ENCODE measurements at regions not wholly inside any gene's neighbourhood (a gene's known extent, or its start where the extent isn't known, plus 50 kb on each side); places are given as distances from the start of the nearest gene placed in this dataset.

GRCh38 chr6:51411496-51412125 is 592.9 kb downstream of the TFAP2B start:
- no peak overlapping the region for H3K27ac ChIP-seq (ENCODE audit: low read length)

GRCh38 chr6:51414361-51414760 is 595.7 kb downstream of the TFAP2B start:
- H3K36me3 ChIP-seq (replicated peaks; ENCODE audit: insufficient read depth, low read length) = no peaks in the 10 kb centered on the region
- H2AFZ ChIP-seq (ENCODE audit: low read length) = no peak overlapping the region
- H3K4me3 ChIP-seq (ENCODE audit: low read length) = no peak overlapping the region
- no peaks in the 10 kb centered on the region for H3K27me3 ChIP-seq (replicated peaks; ENCODE audit: insufficient read depth, low read length)
- no peaks in the 10 kb centered on the region for H3K79me2 ChIP-seq (ENCODE audit: low read length)
- H3F3A ChIP-seq (ENCODE audit: insufficient read depth, low read length) = no peaks in the 10 kb centered on the region
- no peaks in the 10 kb centered on the region for H3K4me1 ChIP-seq (ENCODE audit: low read length)
- H3K4me2 ChIP-seq (ENCODE audit: low read depth, low read length) = no peak overlapping the region
- TF ChIP-seq, protein P1, sequence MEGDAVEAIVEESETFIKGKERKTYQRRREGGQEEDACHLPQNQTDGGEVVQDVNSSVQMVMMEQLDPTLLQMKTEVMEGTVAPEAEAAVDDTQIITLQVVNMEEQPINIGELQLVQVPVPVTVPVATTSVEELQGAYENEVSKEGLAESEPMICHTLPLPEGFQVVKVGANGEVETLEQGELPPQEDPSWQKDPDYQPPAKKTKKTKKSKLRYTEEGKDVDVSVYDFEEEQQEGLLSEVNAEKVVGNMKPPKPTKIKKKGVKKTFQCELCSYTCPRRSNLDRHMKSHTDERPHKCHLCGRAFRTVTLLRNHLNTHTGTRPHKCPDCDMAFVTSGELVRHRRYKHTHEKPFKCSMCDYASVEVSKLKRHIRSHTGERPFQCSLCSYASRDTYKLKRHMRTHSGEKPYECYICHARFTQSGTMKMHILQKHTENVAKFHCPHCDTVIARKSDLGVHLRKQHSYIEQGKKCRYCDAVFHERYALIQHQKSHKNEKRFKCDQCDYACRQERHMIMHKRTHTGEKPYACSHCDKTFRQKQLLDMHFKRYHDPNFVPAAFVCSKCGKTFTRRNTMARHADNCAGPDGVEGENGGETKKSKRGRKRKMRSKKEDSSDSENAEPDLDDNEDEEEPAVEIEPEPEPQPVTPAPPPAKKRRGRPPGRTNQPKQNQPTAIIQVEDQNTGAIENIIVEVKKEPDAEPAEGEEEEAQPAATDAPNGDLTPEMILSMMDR (IDR thresholded peaks at IDR 0.05; ENCODE audit: low read length) = no peak
- TF ChIP-seq EZH2phosphoT487 (IDR thresholded peaks at IDR 0.05; ENCODE audit: low read length) (no peak), EZH2 (optimal IDR thresholded peaks at IDR 0.05; ENCODE audit: low read depth, low read length) (no peak)
- DNase-seq = no peak
- H3K9ac ChIP-seq (ENCODE audit: low read length) = no peak overlapping the region
- H4K20me1 ChIP-seq (ENCODE audit: insufficient read depth, low read length) = no peaks in the 10 kb centered on the region
- no peak overlapping the region for H3K27ac ChIP-seq (ENCODE audit: low read length)
- H3K9me2 ChIP-seq (replicated peaks; ENCODE audit: insufficient read depth, low read length) = no peaks in the 10 kb centered on the region
- no peaks in the 10 kb centered on the region for H3K9me3 ChIP-seq (replicated peaks; ENCODE audit: insufficient read depth, low read length)

More at GRCh38 chr6:51411496-51412125, 592.9 kb downstream of the TFAP2B start:
- no peak for DNase-seq
- H3K9me3 ChIP-seq (replicated peaks; ENCODE audit: insufficient read depth, low read length) = no peaks in the 10 kb centered on the region
- TF ChIP-seq EZH2phosphoT487 (IDR thresholded peaks at IDR 0.05; ENCODE audit: low read length) (no peak), EZH2 (optimal IDR thresholded peaks at IDR 0.05; ENCODE audit: low read depth, low read length) (no peak)
- TF ChIP-seq, protein P1 (IDR thresholded peaks at IDR 0.05; ENCODE audit: low read length) = no peak
- H2AFZ ChIP-seq (ENCODE audit: low read length) = no peak overlapping the region
- H3K4me2 ChIP-seq (ENCODE audit: low read depth, low read length) = no peak overlapping the region
- H3K9me2 ChIP-seq (replicated peaks; ENCODE audit: insufficient read depth, low read length) = no peaks in the 10 kb centered on the region
- no peaks in the 10 kb centered on the region for H3F3A ChIP-seq (ENCODE audit: insufficient read depth, low read length)
- no peak overlapping the region for H3K4me3 ChIP-seq (ENCODE audit: low read length)
- no peaks in the 10 kb centered on the region for H3K36me3 ChIP-seq (replicated peaks; ENCODE audit: insufficient read depth, low read length)
- no peaks in the 10 kb centered on the region for H3K79me2 ChIP-seq (ENCODE audit: low read length)
- H3K4me1 ChIP-seq (ENCODE audit: low read length) = no peaks in the 10 kb centered on the region
- no peaks in the 10 kb centered on the region for H4K20me1 ChIP-seq (ENCODE audit: insufficient read depth, low read length)
- no peak overlapping the region for H3K9ac ChIP-seq (ENCODE audit: low read length)
- H3K27me3 ChIP-seq (replicated peaks; ENCODE audit: insufficient read depth, low read length) = no peaks in the 10 kb centered on the region

- Histone ChIP-seq H3K4me3 (ENCODE audit: low read length) (no peak overlapping the region), H3K27ac (ENCODE audit: low read length) (no peak overlapping the region), H3K9me3 (replicated peaks; ENCODE audit: insufficient read depth, low read length) (no peaks in the 10 kb centered on the region), H3K9ac (ENCODE audit: low read length) (no peak overlapping the region), H3K79me2 (ENCODE audit: low read length) (no peaks in the 10 kb centered on the region), H4K20me1 (ENCODE audit: insufficient read depth, low read length) (no peaks in the 10 kb centered on the region), H3K36me3 (replicated peaks; ENCODE audit: insufficient read depth, low read length) (no peaks in the 10 kb centered on the region), H3F3A (ENCODE audit: insufficient read depth, low read length) (no peaks in the 10 kb centered on the region), H3K4me2 (ENCODE audit: low read depth, low read length) (no peak overlapping the region), H3K4me1 (ENCODE audit: low read length) (no peaks in the 10 kb centered on the region), H2AFZ (ENCODE audit: low read length) (no peak overlapping the region), H3K9me2 (replicated peaks; ENCODE audit: insufficient read depth, low read length) (no peaks in the 10 kb centered on the region), H3K27me3 (replicated peaks; ENCODE audit: insufficient read depth, low read length) (no peaks in the 10 kb centered on the region)
- TF ChIP-seq EZH2phosphoT487 (IDR thresholded peaks at IDR 0.05; ENCODE audit: low read length) (no peak), EZH2 (optimal IDR thresholded peaks at IDR 0.05; ENCODE audit: low read depth, low read length) (no peak)
- TF ChIP-seq, protein P1 (IDR thresholded peaks at IDR 0.05; ENCODE audit: low read length) = no peak
- no peak for DNase-seq
These were observed 596.8 kb downstream of the TFAP2B start for GRCh38 chr6:51415501-51415900.
